HUES6 (cell line): ENCODE measurements at regions not wholly inside any gene's neighbourhood (a gene's known extent, or its start where the extent isn't known, plus 50 kb on each side); places are given as distances from the start of the nearest gene placed in this dataset.

Experiments used
- H3K27ac ChIP-seq: 2 replicates; pipeline ENCODE4 v1.7.0; 2013; ENCODE audit warnings: low read depth, mild to moderate bottlenecking, low read length, inconsistent platforms
- H3K27me3 ChIP-seq: 2 replicates; pipeline ENCODE4 v1.6.1; 2013; ENCODE audit warnings: low read length; ENCODE audit not compliant: control insufficient read depth, insufficient read depth
- H3K36me3 ChIP-seq: 2 replicates; pipeline ENCODE4 v1.6.1; 2013; ENCODE audit warnings: low read length; ENCODE audit not compliant: control insufficient read depth, insufficient read depth
- H3K4me1 ChIP-seq: 2 replicates; pipeline ENCODE4 v1.6.1; 2013; ENCODE audit warnings: low read length; ENCODE audit not compliant: control insufficient read depth, insufficient read depth
- H3K4me3 ChIP-seq: 2 replicates; pipeline ENCODE4 v1.5.1; 2013; ENCODE audit warnings: low read depth, low read length
- H3K9ac ChIP-seq: one replicate; pipeline ENCODE4 v1.6.1; 2013; ENCODE audit warnings: mild to moderate bottlenecking, low read length
- H3K9me3 ChIP-seq: 2 replicates; pipeline ENCODE4 v1.6.1; 2013; ENCODE audit warnings: low read depth, low read length; ENCODE audit not compliant: control insufficient read depth, insufficient read depth

DNA sequence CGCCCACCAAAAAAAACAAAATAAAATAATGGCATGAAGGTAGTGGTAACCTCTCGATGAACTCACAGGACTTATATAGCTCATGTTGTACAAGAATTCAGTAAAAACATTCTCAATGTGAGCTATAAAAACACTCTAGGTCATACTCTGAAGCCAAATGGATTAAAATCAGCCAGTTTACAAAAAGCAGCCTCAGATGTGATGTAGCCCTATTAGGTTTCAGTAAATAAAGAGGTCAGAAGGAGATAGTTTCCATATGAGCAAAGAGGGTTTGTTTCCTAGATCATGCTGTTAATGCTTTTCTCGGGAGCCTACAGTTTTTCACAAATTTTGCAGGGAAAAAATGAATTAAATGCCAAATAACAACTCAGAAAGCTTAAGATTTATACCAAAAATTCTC lies 319.5 kb upstream of the HSF2 start:
- Histone ChIP-seq H3K9ac (no peak overlapping the region), H3K27ac (no peak overlapping the region), H3K4me3 (no peak overlapping the region), H3K36me3 (no peaks in the 10 kb centered on the region), H3K27me3 (no peaks in the 10 kb centered on the region), H3K9me3 (no peaks in the 10 kb centered on the region), H3K4me1 (no peaks in the 10 kb centered on the region)

DNA sequence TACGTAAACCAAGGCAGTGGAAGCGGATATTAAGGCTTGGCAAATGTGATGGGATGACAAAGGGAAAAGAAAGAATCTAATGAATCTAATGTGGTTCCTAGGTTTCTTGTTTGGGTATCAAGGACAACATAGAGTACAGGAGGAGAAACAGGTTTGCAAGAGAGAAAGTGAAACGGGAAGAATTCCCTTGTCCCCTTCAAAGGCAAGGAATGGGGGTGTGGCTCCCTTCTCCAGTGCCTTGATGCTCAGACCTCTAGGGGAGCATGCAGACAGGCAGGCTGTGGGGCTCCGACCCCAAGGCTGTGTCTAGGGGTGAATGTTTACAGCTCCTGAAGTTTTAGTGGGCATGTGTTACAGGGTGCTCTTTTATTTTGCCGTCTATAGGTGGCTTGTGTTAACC lies 317.5 kb upstream of the HSF2 start:
- H3K27me3 ChIP-seq = no peaks in the 10 kb centered on the region
- H3K9ac ChIP-seq = no peak overlapping the region
- H3K4me1 ChIP-seq = no peaks in the 10 kb centered on the region
- no peaks in the 10 kb centered on the region for H3K36me3 ChIP-seq
- no peaks in the 10 kb centered on the region for H3K9me3 ChIP-seq
- H3K4me3 ChIP-seq = no peak overlapping the region
- H3K27ac ChIP-seq = no peak overlapping the region

DNA sequence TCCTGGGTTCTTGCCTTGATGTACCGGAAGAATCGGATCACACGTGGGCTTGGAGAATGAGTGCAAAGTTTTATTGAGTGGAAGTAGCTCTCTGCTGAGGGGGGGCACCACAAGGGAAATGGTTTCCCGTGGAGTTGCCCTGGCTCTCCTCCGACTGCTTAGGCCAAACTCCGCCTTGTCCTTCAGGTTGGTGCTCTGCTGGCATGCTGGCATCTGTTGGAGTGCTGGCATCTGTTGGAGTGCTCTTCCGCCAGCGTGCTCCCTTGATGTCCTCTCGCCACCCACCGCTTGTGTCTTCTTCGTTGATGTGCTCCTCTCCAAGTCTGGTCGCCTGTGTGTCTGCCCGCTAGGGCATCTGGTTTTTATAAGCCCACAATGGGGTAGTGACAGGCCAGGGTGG lies 317.1 kb upstream of the HSF2 start:
- no peak overlapping the region for H3K4me3 ChIP-seq
- H3K27ac ChIP-seq = no peak overlapping the region
- no peaks in the 10 kb centered on the region for H3K4me1 ChIP-seq
- H3K27me3 ChIP-seq = no peaks in the 10 kb centered on the region
- no peaks in the 10 kb centered on the region for H3K9me3 ChIP-seq
- H3K9ac ChIP-seq = no peak overlapping the region
- no peaks in the 10 kb centered on the region for H3K36me3 ChIP-seq

DNA sequence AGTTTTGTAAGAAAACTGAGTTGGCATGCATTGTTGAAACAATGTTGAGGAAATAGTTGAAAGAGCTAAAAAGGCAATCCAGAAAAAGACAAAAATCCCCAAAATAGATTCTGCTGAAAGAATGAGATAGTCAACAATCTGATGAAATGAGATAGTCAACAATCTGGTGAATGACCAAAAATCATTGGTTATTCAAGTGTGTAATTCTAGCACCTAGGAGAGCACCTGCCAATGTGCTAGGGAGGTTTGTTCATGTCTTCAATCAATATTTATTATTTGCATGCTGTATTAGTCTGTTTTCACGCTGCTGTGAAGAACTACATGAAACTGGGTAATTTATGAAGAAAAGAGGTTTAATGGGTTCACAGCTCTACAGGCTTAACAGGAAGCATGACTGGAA lies 307.1 kb upstream of the HSF2 start:
- H3K4me3 ChIP-seq = no peak overlapping the region
- no peak overlapping the region for H3K27ac ChIP-seq
- no peaks in the 10 kb centered on the region for H3K9me3 ChIP-seq
- no peaks in the 10 kb centered on the region for H3K36me3 ChIP-seq
- no peak overlapping the region for H3K9ac ChIP-seq
- no peaks in the 10 kb centered on the region for H3K4me1 ChIP-seq
- no peaks in the 10 kb centered on the region for H3K27me3 ChIP-seq

DNA sequence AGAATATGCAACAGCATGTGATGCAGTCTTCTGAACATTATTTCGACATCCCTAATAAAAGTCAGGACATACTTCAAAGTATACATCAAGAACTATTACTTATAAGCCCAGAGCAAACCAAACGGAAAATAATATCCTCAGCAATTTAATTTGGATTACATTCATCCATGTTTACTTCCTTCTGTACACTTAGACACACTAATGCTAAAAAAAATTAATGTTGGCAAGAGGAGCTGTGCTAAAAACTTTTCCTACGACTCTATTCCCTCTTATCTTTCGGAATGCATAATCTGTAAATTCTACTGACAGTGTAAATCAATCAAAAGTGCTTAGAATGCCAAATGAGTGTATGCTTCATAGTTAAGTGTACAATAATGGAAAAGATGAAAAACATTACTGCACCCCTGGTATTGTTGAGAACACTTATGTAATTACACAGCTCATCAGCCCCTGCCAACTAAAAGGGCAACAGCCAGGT lies 301.2 kb upstream of the HSF2 start:
- H3K36me3 ChIP-seq = no peaks in the 10 kb centered on the region
- H3K4me3 ChIP-seq = no peak overlapping the region
- no peak overlapping the region for H3K9ac ChIP-seq

DNA sequence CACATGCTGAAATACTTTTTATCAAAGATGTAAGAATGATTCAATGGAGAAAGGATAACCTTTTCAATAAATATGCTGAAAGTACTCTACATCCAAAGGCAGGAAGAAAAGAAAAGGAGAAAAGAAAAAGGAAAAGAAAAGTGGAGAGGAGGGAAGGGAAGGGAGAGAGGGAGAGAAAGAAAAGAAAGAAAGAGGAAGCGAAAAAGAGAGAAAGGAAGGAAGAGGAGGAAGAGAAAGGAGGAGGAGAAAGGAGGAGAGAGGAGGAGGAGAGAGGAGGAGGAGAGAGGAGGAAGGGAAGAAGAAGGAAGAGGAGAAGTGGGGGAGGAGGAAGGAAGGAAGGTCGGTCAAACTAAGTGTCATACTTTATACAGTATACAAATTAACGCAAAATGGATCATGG lies 297.4 kb upstream of the HSF2 start:
- no peaks in the 10 kb centered on the region for H3K4me1 ChIP-seq
- H3K27ac ChIP-seq = no peak overlapping the region
- no peaks in the 10 kb centered on the region for H3K36me3 ChIP-seq
- no peaks in the 10 kb centered on the region for H3K9me3 ChIP-seq
- no peak overlapping the region for H3K4me3 ChIP-seq
- no peak overlapping the region for H3K9ac ChIP-seq
- no peaks in the 10 kb centered on the region for H3K27me3 ChIP-seq

More for the DNA sequence above, 301.2 kb upstream of the HSF2 start:
- Histone ChIP-seq H3K27me3 (no peaks in the 10 kb centered on the region), H3K9me3 (no peaks in the 10 kb centered on the region), H3K4me1 (no peaks in the 10 kb centered on the region), H3K27ac (no peak overlapping the region)

DNA sequence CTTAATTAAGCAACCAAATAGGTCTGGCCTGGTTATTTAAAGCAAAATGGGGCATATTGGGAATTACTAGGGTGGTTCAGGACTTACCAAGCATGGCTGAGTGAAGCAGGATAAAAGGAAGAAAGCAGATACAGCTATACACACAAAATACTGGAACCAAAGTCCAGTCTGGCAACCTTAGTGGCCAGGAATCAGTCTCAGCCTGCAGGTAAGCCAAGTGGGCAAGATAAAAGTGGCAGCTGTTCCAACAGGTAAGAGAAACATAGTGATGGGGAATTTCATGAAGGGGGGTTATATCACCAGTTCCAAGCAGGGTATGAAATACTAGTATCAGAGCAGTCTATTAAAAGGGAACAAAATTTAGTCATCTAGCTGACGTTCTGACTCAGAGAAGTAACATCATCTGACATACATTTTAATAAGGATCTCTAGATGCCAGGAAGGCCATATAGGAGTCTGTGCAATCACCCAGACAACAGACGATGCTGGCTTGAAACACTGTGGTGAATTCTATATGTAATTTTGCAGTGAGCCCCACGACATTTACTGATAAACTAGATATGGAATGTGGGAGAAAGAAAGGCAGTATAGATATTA lies 292.1 kb upstream of the HSF2 start:
- H3K27me3 ChIP-seq = no peaks in the 10 kb centered on the region
- H3K4me3 ChIP-seq = no peak overlapping the region
- no peaks in the 10 kb centered on the region for H3K36me3 ChIP-seq
- H3K9ac ChIP-seq = no peak overlapping the region
- no peaks in the 10 kb centered on the region for H3K4me1 ChIP-seq
- H3K9me3 ChIP-seq = no peaks in the 10 kb centered on the region
- no peak overlapping the region for H3K27ac ChIP-seq

DNA sequence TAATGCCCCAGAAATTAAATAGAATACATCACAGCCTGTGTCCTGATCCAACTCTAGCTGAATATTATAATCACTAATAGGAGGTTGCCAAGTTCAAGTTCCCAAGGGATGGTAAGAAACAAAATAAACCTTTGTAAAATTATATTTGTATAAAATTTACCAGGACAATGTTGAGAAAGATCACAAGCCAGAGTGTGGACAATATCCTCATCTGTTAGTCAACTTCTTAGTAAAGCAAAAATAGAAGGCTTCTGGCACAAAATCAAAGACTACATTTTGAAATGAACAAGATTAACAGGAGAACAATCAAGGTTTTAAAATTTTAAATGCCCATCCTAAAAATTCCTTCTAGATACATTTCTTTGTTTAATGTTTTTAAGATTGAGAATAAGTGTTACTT lies 290.4 kb upstream of the HSF2 start:
- Histone ChIP-seq H3K9ac (no peak overlapping the region), H3K27ac (no peak overlapping the region), H3K36me3 (no peaks in the 10 kb centered on the region), H3K27me3 (no peaks in the 10 kb centered on the region), H3K9me3 (no peaks in the 10 kb centered on the region), H3K4me3 (no peak overlapping the region), H3K4me1 (no peaks in the 10 kb centered on the region)

DNA sequence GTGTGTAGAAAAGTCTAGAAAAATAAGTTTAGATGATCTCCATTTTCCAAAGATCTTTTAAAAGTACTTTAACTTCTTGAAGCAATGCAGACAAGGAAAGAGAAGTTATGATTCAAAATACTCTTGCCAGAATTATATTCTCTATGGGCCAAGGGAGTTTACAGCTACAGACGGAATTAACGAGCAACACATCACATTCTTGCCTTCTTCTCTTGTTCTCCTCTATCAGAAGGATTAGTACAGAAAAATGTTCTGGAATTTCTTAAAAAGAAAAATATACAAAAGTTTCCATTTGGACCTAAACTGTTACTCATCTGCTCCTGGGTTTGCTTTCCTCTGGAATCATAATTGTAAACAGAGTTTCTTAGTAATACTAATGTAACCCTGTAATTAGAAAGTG lies 284.7 kb upstream of the HSF2 start:
- Histone ChIP-seq H3K27ac (no peak overlapping the region), H3K4me3 (no peak overlapping the region), H3K9ac (no peak overlapping the region), H3K27me3 (no peaks in the 10 kb centered on the region), H3K36me3 (no peaks in the 10 kb centered on the region), H3K9me3 (no peaks in the 10 kb centered on the region), H3K4me1 (no peaks in the 10 kb centered on the region)

DNA sequence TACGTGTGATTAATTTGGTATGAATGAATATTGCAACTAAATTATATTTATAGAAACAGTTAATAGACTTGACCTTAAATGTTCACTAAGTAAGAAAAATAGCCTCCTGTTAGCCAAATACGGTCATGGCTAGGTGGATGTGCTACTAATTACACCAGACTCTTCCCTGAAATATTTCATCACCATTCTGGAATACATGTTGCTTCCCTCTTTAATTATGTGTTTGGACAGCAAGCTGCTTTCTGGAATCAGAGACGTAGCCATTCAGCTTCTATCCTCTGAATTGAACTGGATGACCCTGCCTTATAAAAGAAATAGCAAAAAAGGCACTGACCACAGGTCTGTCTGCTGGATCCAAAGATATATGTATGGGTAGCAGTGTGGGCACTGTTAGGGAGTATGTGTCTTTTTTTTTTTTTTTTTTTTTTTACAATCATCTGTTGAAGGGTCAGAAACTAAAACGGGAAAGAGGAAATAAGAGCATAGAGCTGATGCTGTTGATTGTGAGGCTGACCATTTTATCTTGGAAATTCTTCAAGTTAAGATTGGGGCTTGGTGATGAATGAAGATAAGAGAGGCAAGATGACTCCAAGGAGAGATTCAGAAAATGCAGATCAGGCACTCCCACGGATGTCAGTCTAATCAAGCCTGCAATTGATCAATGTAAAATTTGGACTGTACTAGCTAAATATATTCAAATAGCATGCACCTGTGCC lies 283.2 kb upstream of the HSF2 start:
- no peak overlapping the region for H3K27ac ChIP-seq
- no peak overlapping the region for H3K4me3 ChIP-seq
- no peaks in the 10 kb centered on the region for H3K36me3 ChIP-seq
- no peaks in the 10 kb centered on the region for H3K9me3 ChIP-seq
- H3K27me3 ChIP-seq = no peaks in the 10 kb centered on the region
- no peak overlapping the region for H3K9ac ChIP-seq
- H3K4me1 ChIP-seq = no peaks in the 10 kb centered on the region

DNA sequence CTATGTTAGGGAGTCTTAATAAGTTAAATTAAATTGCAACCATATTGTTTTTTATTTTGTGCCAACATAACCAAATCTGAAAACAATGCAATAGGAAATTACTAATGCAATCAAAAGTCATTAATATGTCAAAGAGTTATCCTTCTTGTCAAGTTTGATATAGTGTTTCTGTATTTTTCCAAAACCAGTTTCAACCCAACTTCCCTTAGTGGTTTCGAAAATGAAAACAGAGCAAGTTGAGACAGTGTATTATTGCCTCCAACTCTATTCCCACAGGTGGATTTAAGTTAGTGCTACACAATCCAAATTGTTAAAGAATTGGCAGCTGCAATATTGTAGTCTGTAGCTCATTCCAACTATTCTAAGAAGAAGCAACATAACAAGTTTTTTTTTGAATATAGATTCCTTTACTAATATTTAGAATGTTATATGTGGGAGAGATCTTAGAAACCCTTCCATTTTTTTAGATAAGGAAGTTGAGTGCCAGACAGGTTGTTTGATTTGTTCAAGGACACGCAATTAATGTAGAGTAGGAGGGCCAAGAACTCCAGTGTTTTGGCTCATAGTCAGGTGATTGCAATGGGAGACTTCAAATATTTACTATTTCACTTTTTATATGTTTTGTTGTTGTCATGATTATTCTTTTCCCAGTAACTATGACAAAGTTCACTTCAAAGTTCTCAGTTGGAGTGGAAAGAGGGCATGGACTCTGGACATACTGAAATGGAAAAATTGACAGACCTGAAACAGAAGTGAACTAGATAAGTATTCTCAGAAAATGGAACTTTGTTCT lies 282.4 kb upstream of the HSF2 start:
- Histone ChIP-seq H3K36me3 (no peaks in the 10 kb centered on the region), H3K27ac (no peak overlapping the region), H3K27me3 (no peaks in the 10 kb centered on the region), H3K9me3 (no peaks in the 10 kb centered on the region), H3K4me3 (no peak overlapping the region), H3K4me1 (no peaks in the 10 kb centered on the region), H3K9ac (no peak overlapping the region)
